SK-N-SH (cell line): ENCODE measurements at regions not wholly inside any gene's neighbourhood (a gene's known extent, or its start where the extent isn't known, plus 50 kb on each side); places are given as distances from the start of the nearest gene placed in this dataset.

Experiments used
- CTCF ChIA-PET: fragments of 300-600, 350-600 bp; formaldehyde crosslinking; extraction: SDS; loops from one replicate; lab custom pipeline; 2021; lab: Yijun Ruan, JAX
- POLR2A ChIA-PET: fragments of 350-600 bp; sonication (Branson Sonifier 250); formaldehyde crosslinking; extraction: SDS; loops from one replicate; lab custom pipeline; 2020; ENCODE audit warnings: antibody characterized with exemption, inconsistent platforms; lab: Yijun Ruan, JAX
- DNase-seq: peaks from one replicate; pipeline ENCODE4 v3.0.0; 2012
- H2AFZ ChIP-seq: fragments of 200-600 bp; sonication (generic); 2 replicates; pipeline ENCODE4 v1.8.1; 2016; ENCODE audit warnings: antibody characterized with exemption, mild to moderate bottlenecking, low read depth
- H3F3A ChIP-seq: fragments of 200-600 bp; sonication (generic); replicated peaks from 2 replicates; pipeline ENCODE3; 2016; ENCODE audit warnings: antibody characterized with exemption, mild to moderate bottlenecking; ENCODE audit not compliant: insufficient read depth
- H3K27ac ChIP-seq, 2 experiments: fragments of 200-500 bp in 1 of 2; fragments of 200-600 bp in 1 of 2; sonication (Bioruptor generic) in 1 of 2; sonication (generic), shearing (Covaris generic) in 1 of 2; 2 replicates each; pipeline versions ENCODE4 v1.5.1 to v1.6.1; 2014 to 2016; ENCODE audit warnings: low read depth in 2 of 2, inconsistent platforms in 1 of 2, low read length in 1 of 2, mild to moderate bottlenecking in 1 of 2, mixed read lengths in 1 of 2
- H3K27me3 ChIP-seq: fragments of 200-600 bp; sonication (generic), shearing (Covaris generic); 2 replicates; pipeline ENCODE4 v1.6.1; 2016; ENCODE audit warnings: mixed run types; ENCODE audit not compliant: insufficient read depth
- H3K36me3 ChIP-seq, 2 experiments: fragments of 200-500 bp in 1 of 2; fragments of 200-600 bp in 1 of 2; sonication (Bioruptor generic) in 1 of 2; sonication (generic) in 1 of 2; replicated peaks in 1 of 2; 2 replicates each; pipeline versions ENCODE3 to v1.5.1; 2014 to 2016; ENCODE audit warnings: low read length in 1 of 2, mild to moderate bottlenecking in 1 of 2; ENCODE audit not compliant: insufficient read depth in 2 of 2, control insufficient read depth in 1 of 2
- H3K4me1 ChIP-seq, 2 experiments: fragments of 200-500 bp in 1 of 2; fragments of 200-600 bp in 1 of 2; sonication (Bioruptor generic) in 1 of 2; sonication (generic), shearing (Covaris generic) in 1 of 2; 2 replicates each; pipeline versions ENCODE4 v1.5.1 to v1.6.1; 2014 to 2016; ENCODE audit warnings: low read depth in 1 of 2, low read length in 1 of 2, mixed run types in 1 of 2; ENCODE audit not compliant: insufficient read depth in 2 of 2, control insufficient read depth in 1 of 2
- H3K4me2 ChIP-seq: fragments of 200-600 bp; sonication (generic), shearing (Covaris generic); 2 replicates; pipeline ENCODE4 v1.6.1; 2017; ENCODE audit warnings: mixed run types
- H3K4me3 ChIP-seq, 2 experiments: fragments of 200-500 bp in 1 of 2; fragments of 200-600 bp in 1 of 2; sonication (Bioruptor generic) in 1 of 2; sonication (generic), shearing (Covaris generic) in 1 of 2; 2 replicates each; pipeline versions ENCODE4 v1.5.1 to v1.8.1; 2014 to 2016; ENCODE audit warnings: low read depth in 2 of 2, inconsistent platforms in 1 of 2, low read length in 1 of 2, mild to moderate bottlenecking in 1 of 2, mixed read lengths in 1 of 2, moderate library complexity in 1 of 2
- H3K79me2 ChIP-seq: fragments of 200-600 bp; sonication (generic); 2 replicates; pipeline ENCODE4 v1.8.1; 2017; ENCODE audit warnings: mild to moderate bottlenecking; ENCODE audit not compliant: insufficient read depth
- H3K9ac ChIP-seq: fragments of 200-600 bp; sonication (generic); 2 replicates; pipeline ENCODE4 v1.6.1; 2017; ENCODE audit warnings: mixed run types
- H3K9me2 ChIP-seq: fragments of 200-600 bp; sonication (generic); 2 replicates; pipeline ENCODE4 v1.6.1; 2017; ENCODE audit warnings: mixed run types
- H3K9me3 ChIP-seq: fragments of 200-600 bp; sonication (generic); 2 replicates; pipeline ENCODE4 v1.6.1; 2017; ENCODE audit warnings: mixed run types, mild to moderate bottlenecking, moderate library complexity
- H4K20me1 ChIP-seq: fragments of 200-600 bp; sonication (generic); 2 replicates; pipeline ENCODE4 v1.6.1; 2017; ENCODE audit warnings: mild to moderate bottlenecking, mixed run types; ENCODE audit not compliant: insufficient read depth
- ELF1 ChIP-seq: IDR thresholded peaks from 2 replicates; pipeline ENCODE4 v1.4.0; 2012
- EP300 ChIP-seq, 2 experiments: IDR thresholded peaks; 2 replicates each; pipeline versions ENCODE4 v1.4.0 to v1.6.1; 2012; ENCODE audit warnings: borderline replicate concordance in 1 of 2, low read depth in 1 of 2, low read length in 1 of 2
- FOXM1 ChIP-seq: IDR thresholded peaks from 2 replicates; pipeline ENCODE4 v1.4.0; 2012; ENCODE audit warnings: low read depth, mild to moderate bottlenecking
- IRF3 ChIP-seq: fragments of 150-350 bp; IDR thresholded peaks from 2 replicates; pipeline ENCODE4 v1.6.1; 2016; ENCODE audit warnings: mild to moderate bottlenecking, low read depth, low read length
- MEF2A ChIP-seq: IDR thresholded peaks from 2 replicates; pipeline ENCODE4 v1.4.0; 2012; ENCODE audit warnings: low read depth, borderline replicate concordance
- NRF1 ChIP-seq: IDR thresholded peaks from 2 replicates; pipeline ENCODE4 v1.6.1; 2012; ENCODE audit warnings: low read depth, mild to moderate bottlenecking, low read length
- POLR2AphosphoS5 ChIP-seq: IDR thresholded peaks from 2 replicates; pipeline ENCODE4 v1.6.1; 2012; ENCODE audit warnings: low read depth, low read length
- RAD21 ChIP-seq: IDR thresholded peaks from 2 replicates; pipeline ENCODE4 v1.6.1; 2012; ENCODE audit warnings: mild to moderate bottlenecking, low read length
- RCOR1 ChIP-seq: fragments of 150-350 bp; IDR thresholded peaks from 2 replicates; pipeline ENCODE4 v1.6.1; 2017; ENCODE audit warnings: antibody characterized with exemption, low read length
- REST ChIP-seq: IDR thresholded peaks from 2 replicates; pipeline ENCODE4 v1.6.1; 2012; ENCODE audit warnings: mild to moderate bottlenecking, low read depth, low read length, moderate library complexity
- SMC3 ChIP-seq: IDR thresholded peaks from 2 replicates; pipeline ENCODE4 v1.6.1; 2012; ENCODE audit warnings: low read depth, low read length, improper control_type of control experiment
- TAF1 ChIP-seq: IDR thresholded peaks from 2 replicates; pipeline ENCODE4 v1.6.1; 2012; ENCODE audit warnings: low read depth, mild to moderate bottlenecking, low read length, moderate library complexity, borderline replicate concordance
- TCF12 ChIP-seq: IDR thresholded peaks from 2 replicates; pipeline ENCODE4 v1.4.0; 2012
- USF1 ChIP-seq: IDR thresholded peaks from 2 replicates; pipeline ENCODE4 v1.4.0; 2012; ENCODE audit warnings: low read depth, borderline replicate concordance
- ZBTB33 ChIP-seq: IDR thresholded peaks from 2 replicates; pipeline ENCODE4 v1.4.0; 2012; ENCODE audit warnings: low read depth, borderline replicate concordance
- WGBS: methylation state at CpG from one replicate; pipeline ENCODE4 v1.1.6; 2017; ENCODE audit warnings: low lambda C conversion rate; 5-methylcytosine and 5-hydroxymethylcytosine counted together

GRCh38 chr2:21710031-21710430 is 586.3 kb downstream of the TDRD15 start (continued):
- TF ChIP-seq IRF3 = no peak
- TF ChIP-seq MEF2A = no peak
- no peak for TF ChIP-seq FOXM1
- no peak for TF ChIP-seq TAF1
- no peak for TF ChIP-seq ELF1
- no peak for TF ChIP-seq USF1
- TF ChIP-seq EP300 (IDR thresholded peaks at IDR 0.05; ENCODE audit: borderline replicate concordance in 1 of 2, low read depth in 1 of 2, low read length in 1 of 2) = no peak
- no peak for TF ChIP-seq RCOR1

- POLR2A ChIA-PET = no interaction called here
- TF ChIP-seq ZBTB33 = no peak
- TF ChIP-seq TCF12 = no peak
- TF ChIP-seq USF1 = no peak
- TF ChIP-seq FOXM1 = no peak
- TF ChIP-seq SMC3 = no peak
- TF ChIP-seq POLR2AphosphoS5 = no peak
- TF ChIP-seq REST = no peak
- TF ChIP-seq ELF1 = no peak
- TF ChIP-seq RAD21 = no peak
- no peak for TF ChIP-seq NRF1
- CTCF ChIA-PET = no interaction called here
Measured at GRCh38 chr2:21710496-21710895, 586.7 kb downstream of the TDRD15 start.

More at GRCh38 chr2:21710496-21710895, 586.7 kb downstream of the TDRD15 start:
- Histone ChIP-seq H3K9ac (no peak overlapping the region), H3K9me2 (no peaks in the 10 kb centered on the region), H3K36me3 (no peaks in the 10 kb centered on the region), H3K4me2 (no peak overlapping the region), H3K79me2 (no peaks in the 10 kb centered on the region), H3F3A (no peaks in the 10 kb centered on the region), H3K4me3 (no peak overlapping the region), H3K27me3 (no peaks in the 10 kb centered on the region), H4K20me1 (no peaks in the 10 kb centered on the region), H3K4me1 (no peaks in the 10 kb centered on the region), H2AFZ (no peak overlapping the region), H3K27ac (no peak overlapping the region), H3K9me3 (peaks cover 10% of the 10 kb centered on the region)
- DNase-seq = no peak
- 12% methylated on average over 3 of the region's 3 CpGs for WGBS
